ENCODE measurements at regions not wholly inside any gene's neighbourhood (a gene's known extent, or its start where the extent isn't known, plus 50 kb on each side); places are given as distances from the start of the nearest gene placed in this dataset.

- no peak for DNase-seq (ENCODE audit: low read depth, low spot score)
- in situ Hi-C loops (cut with HindIII; ENCODE audit: low pct_unique_long_range_greater_than_20kb, low sequenced_read_pairs), result no loop called here
Observed at GRCh38 chr18:34600158-34600557, 109.9 kb upstream of the DTNA start.

GRCh38 chr18:34600874-34601656 lies 109.0 kb upstream of the DTNA start:
- in situ Hi-C loops (cut with HindIII; ENCODE audit: low pct_unique_long_range_greater_than_20kb, low sequenced_read_pairs), result no loop called here

DNA sequence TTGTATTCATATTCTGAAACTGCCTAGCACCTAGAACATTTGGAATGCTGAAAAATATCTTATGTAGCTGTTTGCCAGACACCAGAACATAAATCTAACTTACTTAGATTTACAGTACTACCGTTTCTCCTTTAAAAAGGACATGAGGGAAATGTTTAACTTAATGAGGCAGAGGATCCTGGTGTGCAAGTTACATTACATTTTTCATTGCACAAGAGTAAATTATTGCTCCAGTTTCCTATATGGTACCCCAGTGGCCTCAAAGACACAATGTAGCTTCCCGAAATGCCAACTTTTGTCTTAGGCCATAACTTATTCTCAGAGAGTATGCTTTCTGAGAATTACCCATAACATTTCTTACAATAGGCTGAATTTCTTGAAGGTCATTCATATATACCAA lies 105.5 kb upstream of the DTNA start:
- DNase-seq (ENCODE audit: low read depth, low spot score), result no peak
- in situ Hi-C loops (cut with HindIII; ENCODE audit: low pct_unique_long_range_greater_than_20kb, low sequenced_read_pairs), result no loop called here

More at GRCh38 chr18:34600874-34601656, 109.0 kb upstream of the DTNA start:
- DNase-seq (ENCODE audit: low read depth, low spot score), result no peak

- no peak for DNase-seq (ENCODE audit: low read depth, low spot score)
- in situ Hi-C loops (cut with HindIII; ENCODE audit: low pct_unique_long_range_greater_than_20kb, low sequenced_read_pairs), result no loop called here
Observed at GRCh38 chr18:34606851-34607250, 103.2 kb upstream of the DTNA start.

DNA sequence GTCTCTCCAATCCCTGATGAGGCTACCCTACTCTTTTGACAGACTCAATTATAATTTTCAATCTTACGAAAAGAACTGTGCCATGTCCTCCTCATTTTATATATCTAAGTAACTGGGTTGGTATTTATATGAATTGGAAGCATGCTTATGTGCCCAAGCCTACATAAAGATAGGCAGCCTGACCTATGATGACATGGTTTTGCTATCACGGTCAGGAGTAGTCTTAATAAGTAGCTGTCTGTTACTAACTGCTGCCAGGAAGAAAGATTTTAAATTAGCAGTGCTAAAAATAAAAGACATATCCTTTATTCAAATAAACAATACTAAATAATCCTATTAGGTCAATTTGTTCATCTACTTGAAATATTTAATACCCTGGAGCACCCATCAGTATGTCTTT lies 102.0 kb upstream of the DTNA start:
- in situ Hi-C loops (cut with HindIII; ENCODE audit: low pct_unique_long_range_greater_than_20kb, low sequenced_read_pairs), result no loop called here

DNA sequence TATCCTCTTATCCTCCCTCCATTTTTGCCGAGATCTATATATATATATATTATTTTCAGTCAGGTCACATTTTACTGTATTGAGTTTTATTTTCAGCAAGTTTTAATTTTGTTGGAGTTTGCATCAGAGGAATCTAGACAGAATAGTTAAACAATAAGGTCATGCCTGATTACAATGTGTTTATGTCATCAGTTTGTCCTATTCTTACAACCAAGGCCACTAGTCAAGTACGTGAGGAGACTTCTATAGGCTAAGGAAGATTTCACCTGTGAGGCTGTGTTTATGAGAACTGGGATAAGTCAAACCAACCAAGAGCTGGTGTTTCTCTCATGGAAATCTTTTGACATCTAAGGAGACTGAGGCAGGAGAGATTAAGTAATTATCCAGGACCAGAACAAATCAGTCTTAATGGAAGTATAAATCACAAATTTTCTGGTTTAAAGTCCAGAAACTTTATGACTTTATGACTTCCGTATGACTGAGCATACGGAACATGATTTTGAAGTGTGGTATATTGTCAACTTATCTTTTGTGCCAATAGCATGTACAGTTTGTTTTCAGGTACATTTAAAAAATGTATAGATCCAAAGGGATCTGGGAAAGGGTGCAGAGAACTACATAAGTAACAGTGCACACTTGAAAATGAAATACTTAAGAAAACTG lies 100.0 kb upstream of the DTNA start:
- no peak for DNase-seq (ENCODE audit: low read depth, low spot score)
- in situ Hi-C loops (cut with HindIII; ENCODE audit: low pct_unique_long_range_greater_than_20kb, low sequenced_read_pairs), result no loop called here

More for the DNA sequence above, 102.0 kb upstream of the DTNA start:
- DNase-seq (ENCODE audit: low read depth, low spot score), result no peak

GRCh38 chr18:34611904-34612303 lies 98.2 kb upstream of the DTNA start:
- DNase-seq (ENCODE audit: low read depth, low spot score), result no peak
- in situ Hi-C loops (cut with HindIII; ENCODE audit: low pct_unique_long_range_greater_than_20kb, low sequenced_read_pairs), result no loop called here

DNA sequence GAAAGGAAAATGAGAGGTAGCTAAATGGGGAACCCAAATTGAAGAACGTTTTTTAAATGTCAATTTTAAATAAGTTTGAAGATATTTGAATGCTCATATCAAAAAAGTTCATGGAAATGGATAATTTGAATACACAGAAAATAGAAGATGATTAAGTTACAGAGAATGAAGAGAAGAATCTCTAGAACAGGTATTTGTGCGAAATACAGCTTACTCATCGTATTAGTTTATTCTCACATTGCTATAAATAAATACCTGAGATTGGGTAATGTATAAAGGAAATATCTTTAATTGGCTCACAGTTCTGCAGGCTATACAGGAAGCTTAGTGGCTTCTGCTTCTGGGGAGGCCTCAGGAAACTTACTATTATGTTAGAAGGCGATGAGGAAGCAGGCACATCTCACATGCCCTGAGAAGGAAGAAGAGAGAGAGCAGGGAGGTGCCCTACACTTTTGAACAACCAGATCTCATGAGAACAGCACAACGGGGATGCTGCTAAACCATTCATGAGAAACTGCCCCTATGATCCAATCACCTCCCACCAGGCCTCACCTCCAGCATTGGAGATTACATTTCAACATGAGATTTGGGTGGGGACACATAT lies 89.7 kb upstream of the DTNA start:
- no peak for DNase-seq (ENCODE audit: low read depth, low spot score)
- in situ Hi-C loops (cut with HindIII; ENCODE audit: low pct_unique_long_range_greater_than_20kb, low sequenced_read_pairs), result no loop called here

GRCh38 chr18:34623557-34623956 lies 86.5 kb upstream of the DTNA start:
- in situ Hi-C loops (cut with HindIII; ENCODE audit: low pct_unique_long_range_greater_than_20kb, low sequenced_read_pairs), result no loop called here
- no peak for DNase-seq (ENCODE audit: low read depth, low spot score)

GRCh38 chr18:34624551-34624950 lies 85.5 kb upstream of the DTNA start:
- in situ Hi-C loops (cut with HindIII; ENCODE audit: low pct_unique_long_range_greater_than_20kb, low sequenced_read_pairs), result no loop called here
- no peak for DNase-seq (ENCODE audit: low read depth, low spot score)

GRCh38 chr18:34626404-34627136 lies 83.5 kb upstream of the DTNA start:
- no peak for DNase-seq (ENCODE audit: low read depth, low spot score)

DNA sequence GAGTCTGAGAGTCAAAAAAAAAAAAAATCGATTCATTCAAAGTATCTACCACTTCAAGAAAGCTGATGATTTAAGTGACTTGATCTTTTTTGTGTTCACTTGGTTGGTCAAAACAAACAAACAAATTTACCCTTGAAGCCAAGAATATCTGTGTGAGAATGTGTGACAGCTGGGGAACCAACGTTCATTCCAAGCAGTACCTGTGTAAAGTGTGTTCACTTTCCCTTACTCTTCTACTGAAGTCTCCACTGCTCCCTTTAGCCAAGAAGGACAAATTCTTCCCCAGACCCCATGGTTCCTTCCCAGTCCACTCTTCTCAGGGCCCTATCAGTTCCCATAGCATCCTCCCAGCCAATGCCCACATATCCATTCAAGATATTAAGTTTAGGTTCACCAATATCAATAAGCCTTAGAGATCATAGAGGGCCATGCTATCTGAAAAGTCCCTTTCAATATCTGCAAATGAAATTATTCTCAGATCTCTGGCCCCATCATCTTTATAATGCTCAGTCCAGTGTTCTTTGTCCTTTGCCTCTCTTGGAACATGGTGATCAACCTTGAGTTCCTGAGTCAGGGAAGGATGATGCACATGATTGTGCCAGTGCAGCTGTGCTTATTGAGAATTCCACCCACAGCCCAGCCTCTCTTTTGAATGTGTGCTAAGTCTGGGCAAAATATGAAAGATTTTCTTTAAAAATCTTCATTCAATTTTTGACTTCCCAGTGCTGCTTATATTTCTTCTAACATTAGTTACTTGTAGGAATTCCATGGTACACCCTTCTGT lies 82.8 kb upstream of the DTNA start:
- in situ Hi-C loops (cut with HindIII; ENCODE audit: low pct_unique_long_range_greater_than_20kb, low sequenced_read_pairs), result no loop called here
- no peak for DNase-seq (ENCODE audit: low read depth, low spot score)

More at GRCh38 chr18:34626404-34627136, 83.5 kb upstream of the DTNA start:
- in situ Hi-C loops (cut with HindIII; ENCODE audit: low pct_unique_long_range_greater_than_20kb, low sequenced_read_pairs), result no loop called here

DNA sequence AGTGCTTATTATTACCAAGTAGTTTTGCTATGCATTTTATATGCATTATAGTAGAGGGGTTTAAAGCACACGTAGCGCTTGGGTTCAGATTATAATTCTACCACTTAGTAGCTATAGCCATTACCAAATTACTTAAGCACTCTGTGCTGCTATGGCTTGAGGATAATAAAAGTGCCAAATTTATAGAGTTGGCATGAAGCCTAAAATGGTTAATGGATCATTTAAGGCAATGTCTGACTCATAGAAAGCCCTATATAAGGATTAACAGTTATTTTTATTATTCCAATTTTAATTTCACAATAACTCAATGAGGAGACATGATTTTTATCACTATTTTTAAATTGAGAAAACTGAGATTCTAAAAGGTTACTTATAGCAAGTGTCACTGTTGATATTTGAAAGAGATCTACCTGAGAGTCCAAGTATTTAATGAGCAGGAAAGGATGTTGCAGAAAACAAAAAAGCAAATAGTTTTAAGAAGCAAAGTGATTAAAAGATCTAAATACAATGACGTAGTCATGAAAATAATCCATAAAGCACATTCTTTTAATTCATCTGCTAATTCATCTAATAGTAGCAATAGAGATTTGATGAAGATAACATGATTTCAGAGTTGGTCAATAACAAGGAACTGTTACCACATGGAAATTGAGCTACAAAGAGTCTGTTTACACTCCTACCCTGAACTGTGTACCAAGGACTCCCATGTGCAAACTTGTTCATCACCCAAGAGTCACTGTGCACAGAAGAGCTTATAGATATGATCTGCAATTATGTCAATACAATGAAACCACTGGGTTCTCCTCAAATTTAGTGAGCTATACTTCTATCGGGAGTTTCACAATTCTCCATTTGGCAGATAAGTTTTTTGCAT lies 78.8 kb upstream of the DTNA start:
- in situ Hi-C loops (cut with HindIII; ENCODE audit: low pct_unique_long_range_greater_than_20kb, low sequenced_read_pairs), result no loop called here
- DNase-seq (ENCODE audit: low read depth, low spot score), result no peak

GRCh38 chr18:34632321-34632720 lies 77.8 kb upstream of the DTNA start:
- no peak for DNase-seq (ENCODE audit: low read depth, low spot score)
- in situ Hi-C loops (cut with HindIII; ENCODE audit: low pct_unique_long_range_greater_than_20kb, low sequenced_read_pairs), result no loop called here

- no peak for DNase-seq (ENCODE audit: low read depth, low spot score)
- in situ Hi-C loops (cut with HindIII; ENCODE audit: low pct_unique_long_range_greater_than_20kb, low sequenced_read_pairs), result no loop called here
Observed at GRCh38 chr18:34633368-34633767, 76.7 kb upstream of the DTNA start.

- in situ Hi-C loops (cut with HindIII; ENCODE audit: low pct_unique_long_range_greater_than_20kb, low sequenced_read_pairs), result no loop called here
- DNase-seq (ENCODE audit: low read depth, low spot score), result no peak
Observed at GRCh38 chr18:34637094-34637801, 72.8 kb upstream of the DTNA start.

Data from SK-MEL-5 (cell line).